ENCODE measurements at regions not wholly inside any gene's neighbourhood (a gene's known extent, or its start where the extent isn't known, plus 50 kb on each side); places are given as distances from the start of the nearest gene placed in this dataset.

- TF ChIP-seq POLR2A (IDR thresholded peaks at IDR 0.05; ENCODE audit: low read depth, low read length) (no peak), POLR2AphosphoS5 (IDR thresholded peaks at IDR 0.05; ENCODE audit: low read depth, low read length) (no peak), TAF1 (IDR thresholded peaks at IDR 0.05; ENCODE audit: low read depth, low read length) (no peak), PAX5 (IDR thresholded peaks at IDR 0.05; ENCODE audit: insufficient read depth, low read length, severe bottlenecking) (no peak), SPI1 (IDR thresholded peaks at IDR 0.05; ENCODE audit: low read depth, low read length) (no peak), POU2F2 (IDR thresholded peaks at IDR 0.05; ENCODE audit: low read depth, low read length) (no peak)
Observed at GRCh38 chr3:194201953-194202666, 66.2 kb downstream of the HES1 start.

Measured in GM12891 (cell line).